ENCODE measurements at regions not wholly inside any gene's neighbourhood (a gene's known extent, or its start where the extent isn't known, plus 50 kb on each side); places are given as distances from the start of the nearest gene placed in this dataset.

- intact Hi-C loops (cut with DNase I; ENCODE audit: low total_unique reads) = no loop called here
- Histone ChIP-seq H3K27me3 (no peaks in the 10 kb centered on the region), H3K4me1 (no peaks in the 10 kb centered on the region), H3K4me3 (no peak overlapping the region), H3K36me3 (ENCODE audit: low read depth, missing control alignments) (no peaks in the 10 kb centered on the region), H3K9me3 (no peaks in the 10 kb centered on the region), H3K27ac (no peak overlapping the region)
- DNase-seq = no peak
- TF ChIP-seq POLR2A (IDR thresholded peaks at IDR 0.05) = no peak
- TF ChIP-seq CTCF (IDR thresholded peaks at IDR 0.05) = no peak
- WGBS, 2 donors = 88 to 89% methylated on average over 6 of the region's 6 CpGs
Measured at GRCh38 chr11:116099541-116099940, 595.3 kb upstream of the CADM1 start.

- intact Hi-C loops (cut with DNase I; ENCODE audit: low total_unique reads) = no loop called here
- Histone ChIP-seq H3K27ac (no peak overlapping the region), H3K9me3 (no peaks in the 10 kb centered on the region), H3K4me1 (no peaks in the 10 kb centered on the region), H3K36me3 (ENCODE audit: low read depth, missing control alignments) (no peaks in the 10 kb centered on the region), H3K4me3 (no peak overlapping the region), H3K27me3 (no peaks in the 10 kb centered on the region)
- DNase-seq = no peak
- no peak for TF ChIP-seq CTCF (IDR thresholded peaks at IDR 0.05)
- TF ChIP-seq POLR2A (IDR thresholded peaks at IDR 0.05) = no peak
- 33 to 45% methylated on average over 12 of the region's 12 CpGs for WGBS, 2 donors
Measured at GRCh38 chr11:116096272-116096995, 592.2 kb upstream of the CADM1 start.

DNA sequence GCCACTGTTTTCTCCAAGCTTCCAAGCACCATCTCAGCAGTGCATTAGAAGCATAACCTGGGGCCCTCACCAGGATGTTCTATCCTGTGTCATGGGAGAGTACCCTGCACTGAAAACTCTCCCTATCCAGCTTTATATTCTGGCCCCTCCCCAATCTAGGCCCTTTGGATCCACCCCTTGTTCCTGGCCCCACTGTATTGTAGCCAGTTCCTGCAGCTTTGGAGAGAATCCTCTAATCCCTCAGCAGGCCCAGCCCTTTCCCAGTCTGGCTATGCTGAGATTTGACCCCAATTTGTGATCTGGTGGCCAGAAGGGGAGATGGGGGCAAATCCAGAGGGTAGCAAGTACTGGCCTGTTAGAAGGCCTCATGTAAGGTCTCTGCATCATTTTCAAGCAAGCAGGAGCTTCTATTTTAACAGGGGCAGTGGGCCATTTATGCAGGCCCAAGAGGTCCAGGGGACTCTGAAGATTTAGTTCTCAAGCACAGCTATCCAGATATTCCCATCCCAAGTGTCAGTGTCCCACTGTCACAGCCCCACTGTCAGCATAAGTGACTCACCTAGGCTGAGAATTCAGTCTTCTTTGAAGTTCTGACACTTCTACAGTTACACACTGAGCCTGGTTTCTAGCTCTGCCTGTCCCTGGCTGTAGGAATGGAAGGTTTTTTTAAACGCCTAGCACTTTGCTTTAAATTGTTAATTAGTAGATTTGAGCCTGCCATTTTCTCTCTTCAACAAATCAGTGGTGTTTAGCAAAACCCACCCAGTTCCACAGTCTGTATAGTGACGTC lies 589.5 kb upstream of the CADM1 start:
- H3K36me3 ChIP-seq (ENCODE audit: low read depth, missing control alignments) = no peaks in the 10 kb centered on the region
- H3K4me3 ChIP-seq = no peak overlapping the region
- intact Hi-C loops (cut with DNase I; ENCODE audit: low total_unique reads) = no loop called here
- no peaks in the 10 kb centered on the region for H3K4me1 ChIP-seq
- no peak overlapping the region for H3K27ac ChIP-seq
- no peak for DNase-seq
- no peak for TF ChIP-seq POLR2A (IDR thresholded peaks at IDR 0.05)
- no peak for TF ChIP-seq CTCF (IDR thresholded peaks at IDR 0.05)
- no peaks in the 10 kb centered on the region for H3K9me3 ChIP-seq
- no peaks in the 10 kb centered on the region for H3K27me3 ChIP-seq
- 89 to 92% methylated on average over 2 of the region's 2 CpGs for WGBS, 2 donors

DNA sequence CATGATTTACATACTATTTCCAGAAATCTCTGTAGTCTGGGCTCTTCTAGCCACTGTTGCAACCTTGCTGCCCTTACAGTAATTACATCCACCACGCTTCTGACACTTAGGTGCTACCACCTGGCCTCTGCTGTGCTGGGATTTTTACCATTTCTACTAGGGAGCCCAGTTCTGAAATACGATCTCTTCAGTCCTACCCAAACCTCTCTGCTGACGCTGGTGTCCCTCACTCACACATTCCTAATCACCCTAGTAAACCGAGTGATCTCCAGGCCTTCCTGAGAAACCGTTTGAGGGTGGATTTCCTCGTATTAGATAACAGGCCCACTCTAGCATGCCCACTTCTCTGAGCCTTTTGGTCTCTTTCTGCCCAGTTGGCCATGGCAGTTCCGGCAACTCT lies 588.9 kb upstream of the CADM1 start:
- intact Hi-C loops (cut with DNase I; ENCODE audit: low total_unique reads) = no loop called here
- 86 to 88% methylated on average over 7 of the region's 7 CpGs for WGBS, 2 donors
- no peaks in the 10 kb centered on the region for H3K27me3 ChIP-seq

More for the DNA sequence above, 588.9 kb upstream of the CADM1 start:
- TF ChIP-seq CTCF (IDR thresholded peaks at IDR 0.05) = no peak
- TF ChIP-seq POLR2A (IDR thresholded peaks at IDR 0.05) = no peak
- H3K27ac ChIP-seq = no peak overlapping the region
- no peaks in the 10 kb centered on the region for H3K36me3 ChIP-seq (ENCODE audit: low read depth, missing control alignments)
- DNase-seq = no peak
- H3K9me3 ChIP-seq = no peaks in the 10 kb centered on the region
- H3K4me3 ChIP-seq = no peak overlapping the region
- H3K4me1 ChIP-seq = no peaks in the 10 kb centered on the region
